Ascending aorta (tissue), 2 donors: ENCODE measurements at regions not wholly inside any gene's neighbourhood (a gene's known extent, or its start where the extent isn't known, plus 50 kb on each side); places are given as distances from the start of the nearest gene placed in this dataset.
"Not testable (repeated sequence)": the region's sequence is repeated elsewhere in the genome, so short reads cannot be mapped to it uniquely, and the experiment has no call there.

Source experiments
- DNase-seq, 2 donors: peaks; one replicate each; pipeline ENCODE4 v3.0.0-alpha.2; 2019; ENCODE audit warnings: low spot score in 2 of 2
- H3K27ac ChIP-seq, 2 donors: fragments of 200-600 bp; sonication (generic); one replicate each; pipeline ENCODE4 v1.5.1; 2016 to 2017; ENCODE audit warnings: mild to moderate bottlenecking in 1 of 2
- H3K27me3 ChIP-seq: fragments of 200-600 bp; sonication (generic); one replicate; pipeline ENCODE4 v1.5.1; 2017
- H3K36me3 ChIP-seq, 2 donors: fragments of 200-600 bp; sonication (generic); one replicate each; pipeline ENCODE4 v1.5.1; 2016
- H3K4me1 ChIP-seq, 2 donors: fragments of 200-600 bp; sonication (generic); one replicate each; pipeline ENCODE4 v1.5.1; 2016 to 2017; ENCODE audit warnings: mild to moderate bottlenecking in 1 of 2
- H3K4me3 ChIP-seq, 2 donors: fragments of 200-600 bp; sonication (generic); one replicate each; pipeline ENCODE4 v1.5.1; 2016 to 2017; ENCODE audit warnings: mild to moderate bottlenecking in 1 of 2
- H3K9me3 ChIP-seq, 2 donors: fragments of 200-600 bp; sonication (generic); one replicate each; pipeline ENCODE4 v1.5.1; 2016
- CTCF ChIP-seq, 3 experiments: fragments of 200-600 bp in 2 of 3; fragments of 450-650 bp in 1 of 3; sonication (generic) in 2 of 3; IDR thresholded peaks; one replicate each; pipeline ENCODE4 v1.5.1; 2016 to 2019; ENCODE audit warnings: antibody characterized with exemption in 3 of 3, mild to moderate bottlenecking in 1 of 3, moderate library complexity in 1 of 3
- intact Hi-C: fragments of 100-400 bp; cut with DNase I; formaldehyde crosslinking; loops from one replicate; pipeline ENCODE4 v1.15.1; 2023

GRCh38 chr17:15869868-15870267 is 75.1 kb upstream of the ADORA2B start:
- H3K4me1 ChIP-seq, H3K4me3 ChIP-seq, H3K27me3 ChIP-seq, H3K9me3 ChIP-seq, intact Hi-C loops, H3K36me3 ChIP-seq, DNase-seq, H3K27ac ChIP-seq: not testable (repeated sequence)

GRCh38 chr17:15872677-15873076 is 72.3 kb upstream of the ADORA2B start:
- H3K27me3 ChIP-seq, intact Hi-C loops, H3K36me3 ChIP-seq, H3K9me3 ChIP-seq, H3K4me1 ChIP-seq, H3K27ac ChIP-seq, H3K4me3 ChIP-seq, DNase-seq: not testable (repeated sequence)

GRCh38 chr17:15877882-15878500 is 66.9 kb upstream of the ADORA2B start:
- intact Hi-C loops, H3K27me3 ChIP-seq, H3K4me1 ChIP-seq, H3K36me3 ChIP-seq, DNase-seq, H3K9me3 ChIP-seq, H3K27ac ChIP-seq, H3K4me3 ChIP-seq: not testable (repeated sequence)

GRCh38 chr17:15882058-15882720 is 62.7 kb upstream of the ADORA2B start:
- intact Hi-C loops = no loop called here
- DNase-seq = no peak
- H3K27me3 ChIP-seq = no peaks in the 10 kb centered on the region
- H3K36me3 ChIP-seq = no peaks in the 10 kb centered on the region
- no peak overlapping the region for H3K4me3 ChIP-seq
- no peak for TF ChIP-seq CTCF (IDR thresholded peaks at IDR 0.05)
- no peaks in the 10 kb centered on the region for H3K9me3 ChIP-seq
- H3K27ac ChIP-seq = no peak overlapping the region
- no peaks in the 10 kb centered on the region for H3K4me1 ChIP-seq

- Histone ChIP-seq H3K4me1 (no peaks in the 10 kb centered on the region), H3K9me3 (no peaks in the 10 kb centered on the region), H3K4me3 (no peak overlapping the region), H3K27ac (no peak overlapping the region), H3K27me3 (no peaks in the 10 kb centered on the region), H3K36me3 (no peaks in the 10 kb centered on the region)
- no peak for DNase-seq
- intact Hi-C loops = no loop called here
- TF ChIP-seq CTCF (IDR thresholded peaks at IDR 0.05) = no peak
Measured at GRCh38 chr17:15882777-15883176, 62.2 kb upstream of the ADORA2B start.

- intact Hi-C loops = no loop called here
- no peak for TF ChIP-seq CTCF (IDR thresholded peaks at IDR 0.05)
- Histone ChIP-seq H3K9me3 (no peaks in the 10 kb centered on the region), H3K27ac (no peak overlapping the region), H3K36me3 (no peaks in the 10 kb centered on the region), H3K27me3 (no peaks in the 10 kb centered on the region), H3K4me3 (no peak overlapping the region), H3K4me1 (no peaks in the 10 kb centered on the region)
- no peak for DNase-seq
Measured at GRCh38 chr17:15883617-15884111, 61.3 kb upstream of the ADORA2B start.

GRCh38 chr17:15884731-15885130 is 60.2 kb upstream of the ADORA2B start:
- intact Hi-C loops = no loop called here
- H3K4me1 ChIP-seq = no peaks in the 10 kb centered on the region
- no peaks in the 10 kb centered on the region for H3K9me3 ChIP-seq
- no peaks in the 10 kb centered on the region for H3K27me3 ChIP-seq
- H3K36me3 ChIP-seq = no peaks in the 10 kb centered on the region
- TF ChIP-seq CTCF (IDR thresholded peaks at IDR 0.05) = no peak
- no peak overlapping the region for H3K27ac ChIP-seq
- DNase-seq = no peak
- no peak overlapping the region for H3K4me3 ChIP-seq
